Nucleus accumbens (tissue), 56 donors: ENCODE measurements at regions not wholly inside any gene's neighbourhood (a gene's known extent, or its start where the extent isn't known, plus 50 kb on each side); places are given as distances from the start of the nearest gene placed in this dataset.
"Not testable (repeated sequence)": the region's sequence is repeated elsewhere in the genome, so short reads cannot be mapped to it uniquely, and the experiment has no call there.

ENCODE experiments used
- DNase-seq, 56 donors: peaks; one replicate each; lab custom pipeline; 2025; lab: John Stamatoyannopoulos, UW

DNA sequence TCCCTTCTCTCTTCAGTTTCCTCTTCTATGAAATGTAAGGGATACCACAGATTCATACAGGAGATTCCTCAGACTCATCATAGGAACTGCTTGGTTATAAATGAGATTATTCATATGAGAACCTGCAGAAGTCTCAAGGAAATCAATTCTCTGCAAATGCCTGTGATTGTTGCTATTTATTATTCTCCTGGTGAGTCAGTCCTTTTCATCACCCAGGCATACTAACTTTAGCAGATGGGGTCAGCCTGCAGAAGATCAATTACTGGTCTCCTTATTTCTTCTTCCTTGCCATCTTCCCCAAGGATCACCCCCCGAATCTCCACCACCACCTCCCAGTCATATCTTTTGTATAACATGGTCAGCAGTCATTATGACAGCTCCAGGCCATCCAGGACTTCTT is 53.8 kb upstream of the DCP1A start:
- DNase-seq, result no peak

DNA sequence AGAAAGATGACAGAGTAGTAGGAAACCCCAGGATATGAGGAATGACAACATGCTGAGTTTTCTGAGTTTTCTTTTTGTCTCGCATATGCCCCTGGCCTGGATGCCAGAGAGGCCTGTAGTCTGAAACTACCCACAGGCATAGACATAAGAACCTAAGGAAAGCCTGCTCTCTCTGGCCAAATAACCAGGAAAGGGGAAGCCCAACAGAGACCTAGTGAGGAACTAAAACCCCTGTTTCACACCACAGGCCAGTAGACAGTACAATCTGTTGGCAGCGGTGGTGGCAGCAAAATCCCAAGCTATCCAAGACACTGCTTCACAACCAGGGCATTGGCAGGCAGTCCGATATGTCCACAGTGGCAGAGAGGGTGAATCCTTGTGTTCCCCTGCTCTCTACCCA is 55.0 kb upstream of the DCP1A start:
- DNase-seq, result no peak

DNA sequence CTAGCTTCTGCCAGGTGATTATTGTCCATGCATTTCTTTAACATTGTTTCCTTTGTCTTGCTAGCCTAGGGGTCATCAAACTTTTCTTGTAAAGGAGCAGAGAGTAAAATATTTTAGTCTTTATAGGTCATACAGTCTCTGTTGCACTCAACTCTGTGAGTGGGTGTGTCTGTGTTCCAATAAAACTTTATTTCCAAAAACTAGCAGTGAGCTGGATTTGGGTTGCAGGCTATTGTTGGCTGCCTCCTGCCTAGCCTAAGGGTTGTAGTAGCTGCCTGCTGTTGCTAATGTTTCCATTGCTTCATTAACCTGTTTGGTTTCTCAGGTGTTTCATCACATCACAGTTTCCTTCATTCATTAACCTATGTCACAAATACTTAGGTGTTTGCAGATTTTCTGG is 64.0 kb upstream of the DCP1A start:
- no peak for DNase-seq

DNA sequence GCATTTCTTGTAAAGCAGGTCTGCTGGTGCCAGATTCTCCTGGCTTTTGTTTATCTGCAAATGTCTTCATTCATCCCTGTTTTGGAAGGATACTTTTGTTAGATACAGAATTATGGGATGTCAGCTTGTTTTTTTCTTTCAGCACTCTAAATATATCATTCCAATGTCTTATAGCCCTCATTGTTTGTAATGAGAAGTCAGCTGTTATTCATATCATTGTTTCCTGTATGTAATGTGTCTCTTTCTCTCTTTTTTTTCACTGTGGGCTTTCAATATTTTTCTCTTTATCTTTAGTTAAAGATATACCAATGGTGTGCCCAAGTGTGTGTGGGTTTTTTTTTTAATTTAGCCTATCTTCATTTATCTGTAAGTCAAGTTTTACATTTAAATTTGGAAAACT is 65.6 kb upstream of the DCP1A start:
- no peak for DNase-seq

DNA sequence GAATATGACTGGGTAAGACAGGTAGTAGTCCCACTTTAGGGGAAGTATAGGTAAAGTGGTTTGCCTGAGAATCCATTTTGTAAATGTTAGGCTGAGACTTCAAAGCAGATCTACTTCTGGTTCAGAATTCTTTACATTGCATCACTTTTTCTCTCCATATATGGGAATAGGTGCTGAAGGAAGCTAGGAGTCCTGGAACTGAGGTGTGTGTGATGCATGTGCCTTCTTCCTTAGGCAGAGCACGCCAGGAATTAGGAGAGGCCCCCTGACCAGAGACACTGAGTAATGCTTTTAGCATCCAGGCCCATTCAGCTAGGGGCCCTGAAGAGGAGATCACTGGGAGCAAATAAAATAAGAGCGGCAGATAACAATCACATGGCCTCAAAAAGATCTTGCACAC is 69.2 kb upstream of the DCP1A start:
- no peak for DNase-seq

- DNase-seq, result no peak
These were observed 73.5 kb upstream of the DCP1A start for GRCh38 chr3:53420831-53421230.

DNA sequence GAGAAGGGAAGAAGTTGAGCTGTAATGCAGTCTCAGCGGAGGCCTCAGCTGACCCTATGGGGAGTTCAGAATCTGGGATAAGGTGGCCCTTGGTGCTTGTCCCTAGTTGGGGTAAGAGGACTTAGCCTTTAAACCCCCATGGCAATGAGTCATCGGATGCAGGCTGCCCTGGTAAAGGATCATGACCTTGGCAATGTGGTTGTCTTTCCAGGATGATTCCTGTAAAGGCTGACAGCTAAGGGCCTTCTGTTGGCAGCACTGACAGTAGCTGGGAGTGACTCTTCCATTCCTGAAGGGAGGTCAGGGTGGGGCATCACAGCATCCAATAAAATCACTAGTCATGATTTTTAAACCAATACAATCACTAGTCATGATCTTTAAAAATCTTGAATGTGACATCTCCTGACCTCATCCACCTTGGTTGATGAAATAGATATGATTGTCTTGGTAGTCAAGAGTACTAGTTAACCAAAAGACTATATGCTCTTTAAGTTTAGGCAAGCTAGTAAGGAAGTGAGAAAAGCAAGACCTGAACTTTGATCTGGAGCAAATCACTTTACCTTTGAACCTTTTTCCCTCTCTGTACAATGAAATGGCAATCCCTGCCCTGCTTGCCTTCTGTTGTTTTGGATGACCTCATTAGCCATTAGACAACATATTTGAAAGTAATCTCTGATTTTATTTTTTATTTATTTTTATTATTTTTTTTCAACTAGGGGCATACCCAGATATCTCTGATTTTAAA is 71.3 kb upstream of the CACNA1D start:
- no peak for DNase-seq

- no peak for DNase-seq
These were observed 68.5 kb upstream of the CACNA1D start for GRCh38 chr3:53425936-53426335.

GRCh38 chr3:53426918-53427317 is 67.5 kb upstream of the CACNA1D start:
- DNase-seq, result peak in 2 of 56 donors; percentile 4 to 5

DNA sequence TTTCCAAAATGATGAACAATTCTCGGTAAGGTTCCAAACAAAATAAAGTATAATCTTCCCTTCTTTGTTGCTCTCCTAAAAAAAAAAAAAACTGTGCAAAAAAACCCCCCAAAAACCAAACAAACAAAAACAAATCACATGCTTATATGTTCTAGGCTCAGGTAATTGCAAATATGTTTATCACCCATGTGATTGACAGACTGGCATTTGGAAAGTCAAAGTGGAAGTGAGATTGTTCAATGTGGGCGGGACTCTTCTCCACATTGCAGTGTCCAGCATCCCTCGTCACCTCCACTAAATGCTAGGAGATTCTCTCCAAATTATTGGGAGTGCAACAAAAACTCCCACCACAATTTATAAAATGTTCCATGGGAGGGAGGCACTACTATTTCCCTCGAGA is 57.6 kb upstream of the CACNA1D start:
- no peak for DNase-seq

- DNase-seq, result not testable (repeated sequence)
These were observed 51.5 kb upstream of the CACNA1D start for GRCh38 chr3:53442863-53443262.
